ENCODE measurements at regions not wholly inside any gene's neighbourhood (a gene's known extent, or its start where the extent isn't known, plus 50 kb on each side); places are given as distances from the start of the nearest gene placed in this dataset.

DNA sequence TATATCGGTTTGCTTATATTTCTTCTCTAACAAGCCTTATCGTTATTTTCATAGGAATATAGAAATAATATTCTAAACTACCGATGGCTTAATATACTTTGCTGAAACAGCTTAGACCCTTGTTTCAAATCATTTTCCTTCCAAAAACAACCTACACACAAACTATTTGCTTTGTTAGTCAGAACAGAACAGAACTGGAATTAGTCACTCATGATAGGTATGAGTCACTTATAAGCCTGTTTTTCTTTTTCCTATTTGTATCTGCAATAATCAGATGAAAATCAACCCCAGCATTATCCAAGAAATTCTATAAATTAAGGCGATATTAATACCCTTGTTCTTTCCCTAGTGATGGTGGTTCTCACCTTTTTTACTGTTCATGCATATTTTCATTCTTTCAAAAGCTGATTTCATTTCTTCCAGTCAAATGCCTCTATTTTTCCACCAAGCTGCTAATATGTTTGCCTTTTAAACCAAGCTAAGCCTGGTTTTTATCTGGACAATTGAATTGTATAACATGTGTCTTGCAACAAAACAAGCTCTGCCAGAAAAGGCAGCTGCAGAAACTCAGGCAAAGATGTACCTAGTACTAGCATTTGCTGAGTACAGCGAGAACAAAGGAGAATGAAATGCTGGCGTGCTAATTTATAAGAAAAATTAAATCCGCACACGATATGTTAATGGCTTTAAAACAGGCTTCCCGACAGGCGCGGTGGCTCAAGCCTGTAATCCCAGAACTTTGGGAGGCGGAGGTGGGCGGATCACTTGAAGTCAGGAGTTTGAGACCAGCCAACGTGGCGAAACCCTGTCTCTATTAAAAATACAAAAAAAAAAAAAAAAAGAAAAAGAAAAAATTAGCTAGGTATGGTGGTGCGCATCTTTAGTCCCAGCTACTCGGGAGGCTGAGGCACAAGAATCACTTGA lies 1418.2 kb downstream of the AACS start:
- H3K4me3 ChIP-seq (replicated peaks; ENCODE audit: low read depth, low read length): peak overlapping the region; percentile 23
- TF ChIP-seq, protein P1, sequence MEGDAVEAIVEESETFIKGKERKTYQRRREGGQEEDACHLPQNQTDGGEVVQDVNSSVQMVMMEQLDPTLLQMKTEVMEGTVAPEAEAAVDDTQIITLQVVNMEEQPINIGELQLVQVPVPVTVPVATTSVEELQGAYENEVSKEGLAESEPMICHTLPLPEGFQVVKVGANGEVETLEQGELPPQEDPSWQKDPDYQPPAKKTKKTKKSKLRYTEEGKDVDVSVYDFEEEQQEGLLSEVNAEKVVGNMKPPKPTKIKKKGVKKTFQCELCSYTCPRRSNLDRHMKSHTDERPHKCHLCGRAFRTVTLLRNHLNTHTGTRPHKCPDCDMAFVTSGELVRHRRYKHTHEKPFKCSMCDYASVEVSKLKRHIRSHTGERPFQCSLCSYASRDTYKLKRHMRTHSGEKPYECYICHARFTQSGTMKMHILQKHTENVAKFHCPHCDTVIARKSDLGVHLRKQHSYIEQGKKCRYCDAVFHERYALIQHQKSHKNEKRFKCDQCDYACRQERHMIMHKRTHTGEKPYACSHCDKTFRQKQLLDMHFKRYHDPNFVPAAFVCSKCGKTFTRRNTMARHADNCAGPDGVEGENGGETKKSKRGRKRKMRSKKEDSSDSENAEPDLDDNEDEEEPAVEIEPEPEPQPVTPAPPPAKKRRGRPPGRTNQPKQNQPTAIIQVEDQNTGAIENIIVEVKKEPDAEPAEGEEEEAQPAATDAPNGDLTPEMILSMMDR (IDR thresholded peaks at IDR 0.05; ENCODE audit: low read length, missing control alignments): no peak
- peak; percentile 83 for DNase-seq (ENCODE audit: low read depth)

DNA sequence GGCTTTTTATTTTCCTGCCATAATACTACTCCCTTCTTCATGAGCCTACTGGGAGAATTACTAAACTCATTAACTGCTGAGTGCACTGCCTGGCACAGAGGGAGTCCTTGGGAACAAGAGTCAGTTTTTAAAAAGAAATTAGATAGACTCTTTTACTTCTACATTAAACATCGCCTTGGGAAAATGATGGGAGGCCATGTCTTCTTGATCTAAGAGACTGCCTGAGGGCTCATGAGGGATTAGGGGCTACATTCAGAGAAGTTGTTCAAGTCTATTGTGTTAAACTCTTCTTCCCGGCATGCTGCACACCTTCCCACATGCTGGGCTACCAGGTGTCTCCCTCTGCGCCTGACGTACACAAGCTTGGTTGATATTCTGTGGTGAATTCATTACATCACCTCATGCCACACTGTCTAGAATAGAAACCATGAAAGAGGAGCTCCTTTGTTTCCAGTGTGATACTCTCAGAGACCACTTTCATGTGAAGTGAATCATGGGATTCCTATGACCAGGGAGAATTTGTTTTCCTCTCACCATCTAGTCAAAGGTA lies 1422.3 kb downstream of the AACS start:
- TF ChIP-seq, protein P1 (IDR thresholded peaks at IDR 0.05; ENCODE audit: low read length, missing control alignments): no peak
- no peak overlapping the region for H3K4me3 ChIP-seq (replicated peaks; ENCODE audit: low read depth, low read length)
- DNase-seq (ENCODE audit: low read depth): no peak

DNA sequence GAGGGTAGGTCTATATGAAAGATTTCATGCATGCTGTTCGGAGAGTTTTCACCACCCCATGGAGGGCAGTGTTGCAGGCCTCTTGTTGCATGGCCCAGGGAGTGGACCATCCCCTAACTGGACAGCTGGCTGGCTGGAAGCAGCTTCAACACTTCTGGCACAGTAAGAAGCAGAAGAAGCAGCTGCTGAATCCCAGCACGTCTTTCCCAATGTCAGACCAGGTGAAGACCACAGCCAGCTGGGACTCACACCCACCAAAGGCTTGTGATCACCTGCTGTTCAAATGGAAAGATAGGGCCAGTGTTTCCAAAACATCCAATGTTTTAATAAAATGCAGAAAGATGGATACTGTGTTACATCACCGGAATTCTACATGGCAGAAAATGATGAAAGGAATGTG lies 1423.6 kb downstream of the AACS start:
- TF ChIP-seq, protein P1 (IDR thresholded peaks at IDR 0.05; ENCODE audit: low read length, missing control alignments): no peak
- no peak for DNase-seq (ENCODE audit: low read depth)
- H3K4me3 ChIP-seq (replicated peaks; ENCODE audit: low read depth, low read length): no peak overlapping the region

DNA sequence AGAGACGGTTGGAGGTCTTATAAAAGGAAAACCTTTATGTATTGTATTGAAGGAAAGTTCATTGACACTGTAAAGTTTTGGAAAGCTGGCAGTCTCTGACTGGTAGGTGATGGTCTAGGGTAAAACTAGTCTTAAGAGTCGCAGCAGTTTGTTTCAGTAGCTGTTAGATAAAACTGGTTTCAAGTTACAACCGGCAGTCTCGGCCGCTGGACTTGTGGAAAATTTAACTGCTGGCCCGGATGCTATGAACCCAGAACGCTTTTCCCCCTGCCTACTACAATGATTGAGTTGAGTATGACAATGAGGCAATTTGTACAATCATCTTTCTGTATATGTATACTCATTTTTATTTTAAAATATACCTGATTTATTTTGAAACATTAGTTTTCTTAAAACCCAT lies 1426.9 kb downstream of the AACS start:
- H3K4me3 ChIP-seq (replicated peaks; ENCODE audit: low read depth, low read length): no peak overlapping the region
- DNase-seq (ENCODE audit: low read depth): no peak
- TF ChIP-seq, protein P1 (IDR thresholded peaks at IDR 0.05; ENCODE audit: low read length, missing control alignments): no peak

DNA sequence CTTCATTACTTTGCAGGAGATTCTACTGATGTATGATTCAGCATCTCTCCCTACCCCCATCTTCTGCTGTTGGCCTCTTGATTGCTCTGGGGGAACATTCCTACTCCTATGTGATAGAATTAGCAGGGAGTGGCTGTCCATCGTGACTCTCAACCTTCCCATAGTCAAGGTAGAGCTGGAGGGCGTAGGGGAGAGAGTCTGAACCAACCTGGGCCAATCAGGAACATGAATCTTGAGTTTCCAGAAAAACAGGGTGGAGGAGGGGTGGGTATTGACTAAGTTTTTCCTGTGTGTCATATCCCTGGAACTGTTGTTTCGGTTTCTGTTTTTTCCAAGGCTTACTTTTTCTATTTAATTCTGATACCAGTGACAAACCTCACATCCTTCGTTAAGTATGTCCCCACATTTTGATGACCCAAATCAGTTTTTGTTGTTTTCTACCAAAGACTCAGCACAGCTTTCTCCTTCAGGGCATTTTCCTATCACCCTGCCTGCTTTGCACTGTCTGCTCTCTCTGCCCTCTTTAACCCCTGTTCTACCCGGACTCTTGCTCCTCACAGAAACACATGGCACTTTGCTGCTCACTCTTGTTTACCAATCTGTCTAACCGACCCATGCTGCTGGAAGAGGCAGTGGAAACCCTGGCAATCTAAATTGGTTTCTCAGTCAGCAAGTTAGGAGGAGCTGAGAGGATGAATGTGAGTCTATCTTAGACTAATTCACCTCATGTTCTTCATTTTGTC lies 1428.3 kb downstream of the AACS start:
- peak; percentile 62 for DNase-seq (ENCODE audit: low read depth)
- TF ChIP-seq, protein P1 (IDR thresholded peaks at IDR 0.05; ENCODE audit: low read length, missing control alignments): no peak
- H3K4me3 ChIP-seq (replicated peaks; ENCODE audit: low read depth, low read length): no peak overlapping the region

DNA sequence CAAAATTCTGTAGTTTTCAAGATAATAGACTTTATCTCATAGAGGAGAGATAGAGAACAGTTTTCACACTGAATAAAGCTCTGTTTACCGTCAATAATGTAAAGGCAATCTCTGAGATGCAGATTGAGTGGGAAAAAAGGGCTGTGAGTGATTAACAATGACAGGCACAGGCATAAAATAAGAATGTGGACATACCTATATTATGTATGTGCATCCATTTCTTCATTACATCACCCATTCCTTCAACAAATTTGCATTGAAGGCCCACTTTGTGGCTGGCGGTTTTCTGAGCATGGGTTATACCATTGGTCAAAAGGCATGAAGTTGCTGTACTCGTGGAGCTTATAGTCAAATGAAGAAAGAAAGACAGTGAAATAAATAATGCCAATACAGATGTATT lies 1431.0 kb downstream of the AACS start:
- DNase-seq (ENCODE audit: low read depth): no peak
- TF ChIP-seq, protein P1 (IDR thresholded peaks at IDR 0.05; ENCODE audit: low read length, missing control alignments): no peak
- H3K4me3 ChIP-seq (replicated peaks; ENCODE audit: low read depth, low read length): no peak overlapping the region

All from fibroblast of pulmonary artery (primary cell).